ENCODE measurements at regions not wholly inside any gene's neighbourhood (a gene's known extent, or its start where the extent isn't known, plus 50 kb on each side); places are given as distances from the start of the nearest gene placed in this dataset.

DNA sequence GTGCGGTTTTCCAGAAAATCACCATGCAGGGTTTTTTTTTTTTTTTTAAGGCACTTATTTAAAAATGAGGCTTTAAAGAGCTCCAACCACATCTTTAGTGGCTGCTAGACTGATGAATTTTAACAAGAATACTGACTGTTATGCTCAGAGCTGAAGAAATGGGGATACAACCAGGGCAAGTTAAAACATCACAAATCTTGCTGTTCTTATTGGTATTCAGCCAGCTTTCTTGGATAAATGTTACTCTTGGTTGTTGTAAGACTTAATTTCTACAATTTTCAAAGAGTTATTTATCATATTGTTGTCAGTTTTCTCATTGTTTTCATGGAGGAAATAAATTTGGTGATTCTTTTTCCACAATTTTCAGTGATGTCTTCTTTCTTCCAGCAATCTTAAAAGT is 352.8 kb upstream of the FAM174A start:
- Histone ChIP-seq H3K4me1 (no peaks in the 10 kb centered on the region), H3K9me3 (no peaks in the 10 kb centered on the region)

DNA sequence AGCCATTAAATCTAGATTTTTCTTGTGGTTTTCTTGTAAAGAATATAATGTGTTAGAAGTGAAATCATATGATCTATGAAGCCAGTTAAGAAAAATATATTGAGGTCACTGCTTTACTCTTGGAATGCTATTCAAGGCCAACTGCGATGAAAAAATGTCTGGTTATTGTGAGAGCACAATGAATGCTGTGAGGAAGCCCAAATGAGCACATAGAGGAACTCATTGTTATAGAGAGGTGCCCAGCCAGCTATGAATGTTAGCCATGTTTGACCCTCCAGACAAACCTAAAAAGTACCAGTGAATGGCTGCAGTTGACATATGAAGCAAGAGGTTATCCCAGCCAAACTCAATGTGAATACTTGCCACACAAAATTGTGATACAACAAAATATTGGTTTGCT is 359.8 kb upstream of the FAM174A start:
- TF ChIP-seq, protein P1, sequence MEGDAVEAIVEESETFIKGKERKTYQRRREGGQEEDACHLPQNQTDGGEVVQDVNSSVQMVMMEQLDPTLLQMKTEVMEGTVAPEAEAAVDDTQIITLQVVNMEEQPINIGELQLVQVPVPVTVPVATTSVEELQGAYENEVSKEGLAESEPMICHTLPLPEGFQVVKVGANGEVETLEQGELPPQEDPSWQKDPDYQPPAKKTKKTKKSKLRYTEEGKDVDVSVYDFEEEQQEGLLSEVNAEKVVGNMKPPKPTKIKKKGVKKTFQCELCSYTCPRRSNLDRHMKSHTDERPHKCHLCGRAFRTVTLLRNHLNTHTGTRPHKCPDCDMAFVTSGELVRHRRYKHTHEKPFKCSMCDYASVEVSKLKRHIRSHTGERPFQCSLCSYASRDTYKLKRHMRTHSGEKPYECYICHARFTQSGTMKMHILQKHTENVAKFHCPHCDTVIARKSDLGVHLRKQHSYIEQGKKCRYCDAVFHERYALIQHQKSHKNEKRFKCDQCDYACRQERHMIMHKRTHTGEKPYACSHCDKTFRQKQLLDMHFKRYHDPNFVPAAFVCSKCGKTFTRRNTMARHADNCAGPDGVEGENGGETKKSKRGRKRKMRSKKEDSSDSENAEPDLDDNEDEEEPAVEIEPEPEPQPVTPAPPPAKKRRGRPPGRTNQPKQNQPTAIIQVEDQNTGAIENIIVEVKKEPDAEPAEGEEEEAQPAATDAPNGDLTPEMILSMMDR (IDR thresholded peaks at IDR 0.05), result no peak
- Histone ChIP-seq H3K4me3 (no peak overlapping the region), H3K36me3 (no peaks in the 10 kb centered on the region)

More for the DNA sequence above, 352.8 kb upstream of the FAM174A start:
- DNase-seq (ENCODE audit: low spot score), result no peak
- no peak overlapping the region for H3K27ac ChIP-seq
- TF ChIP-seq, protein P1 (IDR thresholded peaks at IDR 0.05), result no peak
- H3K27me3 ChIP-seq, result no peaks in the 10 kb centered on the region
- H3K4me3 ChIP-seq, result no peak overlapping the region
- no peaks in the 10 kb centered on the region for H3K36me3 ChIP-seq

DNA sequence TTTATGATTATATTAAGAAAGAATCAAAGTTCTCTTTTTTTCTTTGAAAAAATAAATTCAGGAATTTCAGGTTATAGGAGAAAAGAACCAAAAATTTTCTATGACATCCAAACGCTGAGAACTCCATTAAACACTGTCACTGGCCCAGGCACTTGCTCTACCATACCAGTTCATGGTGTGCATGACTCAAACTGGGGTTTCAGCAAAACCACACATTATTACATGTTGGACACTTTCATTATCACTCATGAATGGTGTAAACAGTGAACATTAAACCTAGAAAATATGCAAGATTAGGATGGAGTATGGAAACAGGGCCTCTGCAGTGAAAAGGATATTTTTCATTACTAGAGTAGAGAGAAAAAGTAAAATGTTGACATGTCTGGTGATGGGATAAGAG is 369.9 kb upstream of the FAM174A start:
- no peak overlapping the region for H3K4me3 ChIP-seq
- peaks cover 0 to 3% of the 10 kb centered on the region in 2 donors for H3K9me3 ChIP-seq
- no peak overlapping the region for H3K27ac ChIP-seq
- H3K36me3 ChIP-seq, result no peaks in the 10 kb centered on the region
- DNase-seq (ENCODE audit: low spot score), result no peak
- H3K27me3 ChIP-seq, result no peaks in the 10 kb centered on the region
- H3K4me1 ChIP-seq, result no peaks in the 10 kb centered on the region
- TF ChIP-seq, protein P1 (IDR thresholded peaks at IDR 0.05), result no peak

More for the DNA sequence above, 359.8 kb upstream of the FAM174A start:
- no peak for DNase-seq (ENCODE audit: low spot score)
- no peaks in the 10 kb centered on the region for H3K27me3 ChIP-seq
- H3K4me1 ChIP-seq, result no peaks in the 10 kb centered on the region
- no peak overlapping the region for H3K27ac ChIP-seq
- H3K9me3 ChIP-seq, result peaks cover 0 to 7% of the 10 kb centered on the region in 2 donors

DNA sequence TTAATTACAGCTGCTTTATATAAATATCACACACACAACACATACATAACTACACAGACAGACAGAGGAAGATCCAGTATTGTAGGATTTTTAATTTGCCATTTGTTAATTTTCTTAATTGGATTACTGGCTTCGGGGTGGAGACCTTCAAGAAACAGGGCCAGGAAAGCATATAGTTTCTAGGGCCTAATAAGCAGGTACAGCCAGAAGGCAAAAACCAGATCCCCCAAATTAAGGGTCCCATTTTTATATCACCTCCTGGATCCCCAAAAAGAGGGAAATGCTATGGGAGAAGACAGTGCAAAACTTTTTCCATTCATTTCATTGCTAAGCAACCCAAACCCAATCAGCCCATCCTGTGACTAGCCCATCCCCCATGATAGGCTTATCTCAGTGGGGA is 373.3 kb upstream of the FAM174A start:
- peaks cover 0 to 3% of the 10 kb centered on the region in 2 donors for H3K9me3 ChIP-seq
- TF ChIP-seq, protein P1 (IDR thresholded peaks at IDR 0.05), result no peak
- H3K4me1 ChIP-seq, result no peaks in the 10 kb centered on the region
- no peak overlapping the region for H3K4me3 ChIP-seq
- DNase-seq (ENCODE audit: low spot score), result no peak
- no peak overlapping the region for H3K27ac ChIP-seq
- no peaks in the 10 kb centered on the region for H3K27me3 ChIP-seq
- no peaks in the 10 kb centered on the region for H3K36me3 ChIP-seq

DNA sequence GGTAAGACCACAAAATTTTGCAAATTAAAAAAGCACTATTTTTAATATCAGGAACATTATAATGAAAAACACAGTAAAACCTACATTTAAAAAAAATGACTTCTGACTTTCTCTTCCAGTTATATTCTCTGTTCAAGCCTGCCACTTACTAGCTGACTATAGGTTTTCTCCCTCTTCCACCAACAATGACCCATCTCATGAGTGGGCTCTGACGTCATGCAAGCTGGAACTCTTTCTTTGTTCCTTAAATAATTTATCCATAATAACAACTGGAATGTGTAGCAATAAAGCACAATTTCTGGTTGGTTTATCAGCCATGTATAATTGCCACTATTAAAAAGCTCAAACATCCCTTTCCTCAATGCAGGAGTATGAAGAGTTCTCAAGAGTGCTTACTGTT is 378.1 kb upstream of the FAM174A start:
- H3K4me1 ChIP-seq, result no peaks in the 10 kb centered on the region
- H3K27ac ChIP-seq, result no peak overlapping the region
- H3K27me3 ChIP-seq, result no peaks in the 10 kb centered on the region
- no peaks in the 10 kb centered on the region for H3K36me3 ChIP-seq
- no peak overlapping the region for H3K4me3 ChIP-seq
- H3K9me3 ChIP-seq, result peaks cover 0 to 2% of the 10 kb centered on the region in 2 donors
- no peak for DNase-seq (ENCODE audit: low spot score)
- TF ChIP-seq, protein P1 (IDR thresholded peaks at IDR 0.05), result no peak

DNA sequence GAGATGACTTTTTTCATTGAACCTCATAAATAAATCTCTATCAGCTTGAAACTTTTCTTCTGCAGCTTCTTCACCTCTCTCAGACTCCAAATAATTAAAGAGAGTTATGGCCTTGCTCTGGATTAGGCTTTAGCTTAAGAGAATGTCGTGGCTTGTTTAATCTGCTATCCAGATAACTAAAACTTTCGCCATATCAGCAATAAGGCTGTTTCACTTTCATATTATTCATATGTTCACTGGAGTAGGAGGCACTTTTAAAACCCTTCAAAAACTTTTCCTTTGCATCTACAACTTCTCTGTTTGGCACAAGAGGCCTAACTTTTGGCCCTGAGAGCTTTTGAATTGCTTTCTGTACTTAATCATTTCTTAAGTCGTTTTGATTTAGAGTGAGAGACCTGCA is 386.9 kb upstream of the FAM174A start:
- Histone ChIP-seq H3K4me1 (no peaks in the 10 kb centered on the region), H3K27me3 (no peaks in the 10 kb centered on the region), H3K27ac (no peak overlapping the region), H3K4me3 (no peak overlapping the region), H3K9me3 (no peaks in the 10 kb centered on the region), H3K36me3 (no peaks in the 10 kb centered on the region)
- TF ChIP-seq, protein P1 (IDR thresholded peaks at IDR 0.05), result no peak
- DNase-seq (ENCODE audit: low spot score), result no peak

All from right atrium auricular region (tissue), 2 donors.